Activated T-cell treated with anti-CD3 and anti-CD28 coated beads for 48 hours (primary cell): ENCODE measurements at regions not wholly inside any gene's neighbourhood (a gene's known extent, or its start where the extent isn't known, plus 50 kb on each side); places are given as distances from the start of the nearest gene placed in this dataset.

Experiments used
- DNase-seq: peaks from one replicate; pipeline ENCODE4 v3.0.0-alpha.2; 2020; ENCODE audit warnings: low read depth

DNA sequence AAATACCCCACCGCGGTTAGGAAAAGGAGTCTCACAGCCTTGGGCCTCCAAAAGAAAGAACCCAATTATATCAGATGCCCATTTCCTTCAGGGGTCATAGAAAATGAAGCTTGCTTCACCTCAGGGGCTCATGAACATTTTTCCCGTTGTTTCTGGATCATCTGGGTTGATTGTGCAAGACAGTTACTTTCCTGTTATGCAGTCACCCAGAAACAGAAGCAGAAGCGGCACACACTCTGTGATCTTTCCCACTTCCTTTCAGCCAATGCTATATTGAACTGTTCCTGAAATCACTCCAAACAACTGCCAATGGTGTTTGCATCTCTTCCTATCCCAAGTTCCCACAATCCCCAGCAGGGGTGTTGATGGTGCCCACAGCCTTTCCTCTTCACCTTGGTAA, 295.6 kb upstream of the RASGRP1 start:
- DNase-seq = no peak

DNA sequence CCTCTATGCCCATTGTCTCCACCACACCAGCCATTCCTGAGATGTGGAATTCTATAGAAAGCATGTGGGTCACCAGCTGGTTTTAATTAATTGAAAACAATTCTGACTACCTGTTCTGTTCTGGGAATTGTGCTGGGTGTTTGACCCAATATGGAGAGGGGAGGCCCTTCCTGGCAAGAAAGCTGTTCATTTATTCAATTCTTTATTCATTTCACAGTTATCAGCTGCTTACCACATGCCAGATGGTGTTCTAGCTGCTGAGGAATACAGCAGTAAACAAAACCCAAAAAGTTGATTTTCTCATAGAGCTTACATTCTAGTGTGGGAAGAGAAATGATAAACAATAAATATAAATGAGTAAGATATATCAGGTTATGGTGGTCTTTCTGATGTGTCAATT, 296.1 kb upstream of the RASGRP1 start:
- DNase-seq = no peak

DNA sequence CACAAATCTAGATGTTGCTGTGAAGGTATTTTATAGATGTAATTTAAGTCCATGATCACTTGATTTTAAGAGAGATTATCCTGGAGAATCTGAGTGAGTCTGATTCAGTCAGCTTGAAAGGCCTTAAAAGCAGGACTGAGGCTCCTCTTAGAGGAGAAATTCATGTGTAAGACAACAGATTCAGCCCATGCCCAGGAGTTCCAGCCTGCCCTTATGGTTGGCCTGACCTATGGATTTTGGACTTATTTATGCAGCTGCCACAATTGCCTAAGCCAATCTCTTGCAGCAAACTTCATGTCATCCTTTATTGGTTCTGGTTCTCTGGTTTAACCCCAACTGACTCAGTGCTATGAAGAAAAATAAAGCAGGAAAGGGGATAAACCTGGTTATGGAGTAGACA, 296.5 kb upstream of the RASGRP1 start:
- DNase-seq = no peak

DNA sequence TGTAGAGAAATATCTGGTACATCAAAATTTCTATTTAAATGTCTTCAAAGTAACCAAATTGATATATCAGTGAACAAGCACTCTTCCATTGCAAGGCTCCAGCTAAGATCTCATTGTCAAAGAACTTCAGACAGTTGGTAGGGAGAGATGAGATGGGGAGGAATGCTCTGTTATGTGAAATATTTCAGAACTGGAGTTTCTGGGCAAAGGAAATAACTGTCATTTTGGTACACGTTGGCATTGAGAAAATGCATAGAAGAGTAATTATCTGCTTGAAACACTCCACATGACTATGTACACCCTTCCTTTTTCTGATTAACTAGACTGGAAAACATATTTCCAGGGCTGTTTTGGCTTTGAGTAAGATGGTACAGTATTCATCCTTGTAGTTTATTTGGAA, 297.5 kb upstream of the RASGRP1 start:
- DNase-seq = no peak

DNA sequence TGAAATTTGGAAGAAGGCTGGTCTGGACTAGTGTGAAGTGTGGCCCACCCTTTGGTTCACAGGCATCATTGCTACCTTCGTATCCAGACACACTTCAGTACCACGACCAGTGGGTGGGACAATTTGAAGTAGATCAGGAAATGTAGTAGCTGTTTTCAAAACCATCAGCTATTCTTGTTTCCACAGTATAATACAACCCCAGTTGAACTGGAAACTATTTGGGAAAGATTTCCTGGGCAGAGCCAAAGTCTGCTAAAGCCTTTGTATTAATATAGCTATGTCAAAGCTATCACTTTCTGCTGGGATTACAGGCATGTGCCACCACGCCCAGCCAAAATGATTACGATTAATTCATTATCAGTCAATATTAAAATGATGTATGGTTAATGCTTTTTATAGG, 298.8 kb upstream of the RASGRP1 start:
- DNase-seq = no peak

DNA sequence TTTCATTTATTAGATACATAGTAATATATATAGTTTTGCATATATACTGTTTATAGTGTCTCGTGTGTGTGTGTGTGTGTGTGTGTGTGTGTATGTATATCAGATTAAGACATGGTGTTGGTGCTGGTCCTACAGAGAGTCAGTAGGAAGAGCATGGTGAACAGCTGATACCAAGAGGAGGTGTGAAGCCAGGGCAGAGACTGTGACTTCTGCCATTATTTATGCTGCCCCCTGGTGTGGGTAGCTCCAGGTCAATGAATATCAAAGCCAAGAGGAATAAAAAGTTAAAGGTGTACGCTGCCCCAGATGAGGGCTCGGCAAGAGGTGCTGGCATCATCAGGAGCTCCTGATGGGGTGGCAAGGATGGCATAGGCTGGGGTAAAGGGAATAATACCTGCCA, 299.5 kb upstream of the RASGRP1 start:
- no peak for DNase-seq

DNA sequence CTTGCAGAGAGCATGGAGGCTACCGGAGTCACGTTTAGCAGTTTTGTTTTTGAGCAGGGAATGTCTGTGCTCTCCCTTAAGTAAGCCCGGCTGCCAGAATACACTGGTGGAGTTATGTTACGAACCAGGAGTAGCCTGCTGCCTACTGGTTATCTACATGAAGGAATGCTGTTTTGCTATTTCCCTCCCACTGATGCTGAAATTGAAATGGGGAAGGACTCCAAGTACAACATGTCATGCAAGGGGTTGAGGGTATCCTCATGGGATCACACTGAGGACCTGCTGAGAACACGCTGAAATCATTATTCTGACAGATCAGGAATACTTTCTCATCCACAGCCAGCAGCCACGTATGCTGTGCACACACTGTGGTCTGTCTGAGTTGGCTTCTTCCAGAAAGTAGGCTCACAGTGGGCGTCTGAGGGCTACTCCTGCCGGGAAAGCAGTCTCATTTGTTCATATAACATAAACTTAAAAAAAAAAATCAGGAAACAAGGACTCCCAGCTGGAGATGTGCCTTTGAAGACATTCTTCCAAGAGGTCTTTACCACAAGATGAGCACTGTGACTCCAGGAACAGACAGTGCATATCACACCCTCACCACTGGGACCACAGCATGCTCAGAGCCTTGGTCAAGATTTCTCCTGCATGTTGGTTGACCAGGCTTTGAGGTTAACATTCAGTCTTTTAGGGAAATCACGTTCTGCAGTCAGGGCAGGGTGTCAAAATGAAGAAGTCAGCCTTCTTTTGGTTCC, 300.4 kb upstream of the RASGRP1 start:
- no peak for DNase-seq

DNA sequence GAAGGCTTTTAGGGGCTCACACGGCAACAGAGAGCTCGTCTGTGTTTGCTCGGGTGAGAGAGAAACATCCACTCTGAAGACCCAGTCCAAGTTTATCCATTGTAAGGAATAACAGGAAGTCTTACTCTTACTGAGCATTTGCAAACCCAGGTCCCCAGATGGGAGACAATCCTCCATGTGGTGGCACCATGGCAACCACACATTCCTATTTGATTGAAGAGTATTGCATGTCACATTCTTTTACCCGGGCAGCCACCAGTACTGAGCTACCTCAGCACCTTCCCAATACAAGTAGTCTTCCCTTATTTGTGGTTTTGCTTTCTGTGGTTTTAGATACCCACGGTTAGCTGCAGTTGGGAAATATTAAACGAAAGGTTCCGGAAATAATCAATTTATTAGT, 302.9 kb upstream of the RASGRP1 start:
- no peak for DNase-seq

DNA sequence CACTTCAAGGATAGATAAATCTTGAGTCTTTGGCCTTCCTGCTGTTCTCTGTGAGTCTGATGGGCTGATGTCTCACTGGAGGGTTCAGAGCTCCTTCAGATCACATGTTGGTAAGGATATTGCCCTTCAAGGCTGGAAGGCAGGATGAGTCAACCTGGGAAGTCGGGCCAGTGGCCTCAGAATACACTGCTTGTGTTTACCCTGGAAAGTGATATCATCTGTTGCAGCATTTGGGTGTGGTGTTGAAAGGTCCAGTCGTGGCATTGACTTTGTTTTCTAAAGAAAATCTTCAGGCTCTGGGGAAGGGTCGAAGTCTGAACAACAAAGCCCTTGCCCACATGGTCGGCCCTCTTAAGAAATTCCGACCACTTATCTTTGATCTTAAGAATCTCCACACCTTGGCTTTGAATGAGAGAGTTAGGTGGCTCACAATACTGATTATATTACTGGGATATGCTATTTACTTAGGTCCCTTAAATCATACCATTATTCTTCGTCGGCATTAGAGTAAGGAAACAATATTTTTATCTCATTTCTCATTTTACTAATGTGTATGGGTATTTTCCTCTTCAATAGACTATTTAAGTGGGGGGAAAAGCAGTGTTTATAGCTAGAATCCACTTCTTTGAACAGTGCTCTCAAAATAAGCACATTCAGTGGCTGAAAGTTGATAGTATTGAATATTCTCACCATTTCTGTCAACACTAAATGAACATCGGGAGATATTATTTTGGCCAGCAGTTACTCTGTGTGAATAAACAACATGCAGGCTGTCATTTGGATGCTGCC, 303.9 kb upstream of the RASGRP1 start:
- DNase-seq = no peak

DNA sequence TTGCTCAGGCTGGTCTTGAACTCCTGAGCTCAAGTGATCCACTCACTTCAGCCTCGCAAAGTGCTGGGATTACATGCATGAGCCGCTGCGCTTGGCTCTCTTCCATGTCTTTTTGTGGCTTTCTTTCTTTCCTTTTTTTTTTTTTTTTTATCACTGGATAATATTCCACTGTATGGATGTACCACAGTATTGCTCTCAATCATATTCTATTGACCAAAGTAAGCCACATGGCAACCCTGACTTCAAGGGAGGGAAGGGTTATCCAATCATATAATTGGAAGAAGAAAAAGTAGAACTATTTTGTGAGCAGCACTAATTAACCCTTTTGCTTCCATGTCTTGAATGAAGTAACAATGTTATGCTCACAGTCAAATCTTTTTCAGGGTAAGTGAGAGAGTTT, 307.0 kb upstream of the RASGRP1 start:
- no peak for DNase-seq

DNA sequence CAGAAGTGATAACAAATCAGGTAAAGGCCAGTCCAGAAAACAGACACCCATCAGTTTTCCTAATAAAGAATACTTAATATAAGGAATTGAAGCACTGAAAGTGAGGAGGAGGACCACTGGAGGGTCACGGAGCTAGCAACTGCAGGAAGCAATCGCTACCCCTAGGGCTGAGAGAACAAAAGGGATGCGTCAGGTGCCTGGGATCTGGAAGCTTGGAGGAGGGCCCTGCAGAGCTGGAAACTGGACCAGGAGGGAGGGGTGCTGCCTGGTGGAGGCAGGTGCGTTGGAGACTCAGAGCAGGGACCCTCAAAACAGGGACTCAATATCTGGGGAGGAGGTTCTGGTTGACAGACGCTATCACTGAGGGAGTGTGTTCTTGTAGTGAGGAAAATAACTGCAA, 308.1 kb upstream of the RASGRP1 start:
- DNase-seq = no peak

DNA sequence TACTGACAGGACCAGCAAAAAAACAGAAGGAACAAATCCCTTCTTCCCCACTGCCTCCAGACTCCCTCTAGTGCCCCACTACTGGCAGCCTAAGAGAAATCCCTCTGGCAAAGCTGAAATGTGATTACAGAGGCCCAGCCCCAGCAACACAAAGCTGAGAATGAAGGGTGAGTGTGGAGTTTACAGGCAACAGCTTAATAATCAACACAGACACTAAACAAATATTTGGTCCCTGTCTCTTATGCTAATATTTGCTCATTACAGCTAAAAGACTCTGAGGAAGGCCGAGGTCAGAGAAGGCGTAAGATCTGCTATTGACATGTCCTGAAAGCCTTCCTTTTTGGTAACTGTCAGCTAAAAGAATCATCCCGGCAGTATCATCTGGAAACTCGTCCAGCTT, 308.5 kb upstream of the RASGRP1 start:
- DNase-seq = no peak

DNA sequence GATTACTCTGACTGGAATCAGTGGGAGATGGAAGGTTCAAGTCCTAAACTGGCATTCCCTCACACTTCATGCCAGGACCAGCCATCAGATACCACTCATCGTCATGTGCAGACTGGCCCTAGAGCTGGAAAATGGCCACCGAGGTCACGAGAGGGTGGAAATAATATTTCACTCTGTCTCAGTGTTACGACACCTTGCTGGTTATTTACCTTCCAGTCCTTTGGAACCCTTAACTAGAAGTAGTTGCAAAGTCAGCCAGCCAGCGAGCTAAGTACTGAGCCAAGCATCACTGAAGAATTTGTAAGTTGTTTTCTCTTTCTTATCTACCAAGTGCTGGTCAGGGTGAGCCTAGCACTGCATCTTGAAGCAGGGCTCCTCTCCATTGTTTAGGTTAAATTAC, 309.9 kb upstream of the RASGRP1 start:
- DNase-seq = no peak

DNA sequence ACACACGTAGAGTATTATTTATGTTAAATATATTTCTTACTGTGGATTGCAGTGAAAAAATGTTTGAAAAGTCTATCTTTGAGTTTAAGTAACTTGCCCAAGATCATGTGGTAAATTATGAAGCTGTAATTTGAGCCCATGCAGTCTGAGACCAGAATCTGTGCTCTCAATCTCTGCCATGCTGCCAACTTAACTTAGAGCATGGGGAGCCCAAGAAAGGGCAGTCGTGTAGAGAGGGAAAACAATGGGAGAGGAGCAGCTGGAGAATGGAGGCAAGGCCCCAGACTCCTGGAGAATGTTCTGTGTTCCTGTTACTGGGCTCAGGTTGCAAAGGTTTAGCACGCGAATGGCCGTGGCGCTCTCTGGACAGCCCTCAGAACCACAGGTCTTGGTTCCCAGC, 311.6 kb upstream of the RASGRP1 start:
- DNase-seq = no peak

DNA sequence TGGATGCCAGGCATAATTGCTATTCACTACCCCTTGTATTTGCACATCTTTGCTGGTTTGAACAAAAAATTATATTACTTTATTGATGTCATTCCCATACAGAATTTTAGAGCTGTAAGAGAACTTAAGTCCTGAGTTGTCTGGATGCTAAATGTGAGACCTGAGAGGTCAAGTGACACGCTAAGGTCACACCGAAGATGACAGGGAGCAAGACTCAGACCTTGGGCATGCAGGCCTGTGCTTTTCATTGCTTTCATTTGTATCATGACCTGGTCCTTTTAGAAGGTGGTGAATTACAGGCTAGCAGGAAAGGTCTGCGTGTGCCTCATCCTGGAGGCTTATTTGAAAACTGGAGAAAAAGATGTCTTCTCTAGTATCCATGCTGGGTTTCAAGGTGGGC, 312.0 kb upstream of the RASGRP1 start:
- DNase-seq = no peak

DNA sequence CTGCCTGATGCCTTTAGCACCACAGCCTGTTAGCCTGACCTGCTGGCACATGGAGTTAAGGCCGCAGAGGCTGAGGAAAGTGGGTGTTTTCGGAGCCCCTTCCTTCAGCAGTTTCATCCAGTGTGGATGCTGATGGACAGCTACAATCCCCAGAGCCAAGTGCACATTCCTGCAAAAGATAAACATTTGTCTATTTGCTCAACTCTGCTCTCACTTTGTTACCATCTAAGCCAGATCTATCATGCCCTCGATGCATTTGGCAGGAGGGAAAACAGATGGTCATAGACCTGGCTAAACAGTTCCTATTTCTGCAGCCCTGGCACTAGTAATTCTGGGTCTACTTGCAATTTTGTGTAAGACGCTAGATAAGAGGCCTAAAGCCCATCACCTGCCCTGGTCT, 312.9 kb upstream of the RASGRP1 start:
- DNase-seq = no peak

DNA sequence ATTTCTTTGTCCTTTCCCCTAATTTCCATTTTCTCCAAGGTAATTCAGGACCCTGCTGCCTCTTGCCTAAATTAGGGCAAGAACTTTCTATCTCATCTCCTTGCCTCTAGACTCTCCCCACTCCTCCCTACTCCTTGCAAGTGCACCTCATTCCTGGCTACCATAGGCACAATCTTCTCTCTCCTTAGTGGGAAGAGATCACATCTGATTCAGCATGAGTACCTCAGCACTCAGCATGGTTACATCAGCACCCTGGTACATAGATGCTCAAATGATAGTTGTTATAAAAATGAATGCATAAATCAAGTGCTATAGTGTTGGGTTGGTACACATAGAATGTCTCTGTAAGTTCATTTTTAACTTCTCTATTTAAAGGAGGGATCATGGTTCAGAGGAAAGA, 313.4 kb upstream of the RASGRP1 start:
- DNase-seq = no peak

DNA sequence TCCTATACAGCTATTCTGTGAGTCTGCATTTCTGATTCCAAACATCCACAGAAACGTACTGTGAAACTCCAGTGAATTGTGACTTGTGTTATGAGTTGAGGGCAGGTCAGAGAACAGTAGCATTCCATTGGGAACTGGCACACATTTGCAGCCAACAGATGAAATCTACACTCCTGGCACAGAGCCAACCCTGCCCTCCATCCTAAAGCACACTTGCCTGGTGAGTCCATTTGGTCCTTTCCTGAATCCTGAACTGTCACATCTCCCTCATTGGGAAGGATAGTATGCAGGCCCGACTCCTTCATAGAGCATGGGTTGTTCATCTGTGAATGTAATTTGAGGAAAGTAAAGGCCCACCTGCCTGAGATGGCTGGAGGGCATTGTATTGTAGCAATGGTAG, 314.3 kb upstream of the RASGRP1 start:
- no peak for DNase-seq

DNA sequence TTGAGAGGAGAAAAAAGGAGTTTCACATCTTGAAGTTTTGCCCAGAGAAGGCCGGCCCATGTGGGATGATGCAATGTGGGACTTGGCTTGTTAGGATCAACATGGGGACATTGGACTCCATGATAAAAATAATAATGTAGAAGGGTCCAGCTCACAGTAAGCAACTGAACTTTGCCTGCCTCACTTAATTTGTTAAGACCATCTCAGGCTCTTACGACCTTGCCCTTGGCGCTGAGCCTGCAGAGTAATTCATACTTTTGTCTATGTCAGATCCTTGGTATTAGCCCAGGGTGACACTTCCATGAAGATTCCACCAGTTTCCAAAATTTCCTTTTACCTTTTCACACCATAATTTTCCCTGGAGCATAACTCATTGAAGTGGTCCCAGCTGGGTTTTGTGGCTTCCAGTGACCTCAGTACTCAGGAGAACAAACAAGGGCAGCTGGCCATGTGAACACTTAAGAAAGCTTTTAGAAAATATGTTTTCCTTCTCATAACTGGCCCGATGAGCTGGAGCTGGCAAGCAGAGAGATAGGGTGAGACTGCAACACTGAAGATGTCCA, 315.4 kb upstream of the RASGRP1 start:
- DNase-seq = no peak

DNA sequence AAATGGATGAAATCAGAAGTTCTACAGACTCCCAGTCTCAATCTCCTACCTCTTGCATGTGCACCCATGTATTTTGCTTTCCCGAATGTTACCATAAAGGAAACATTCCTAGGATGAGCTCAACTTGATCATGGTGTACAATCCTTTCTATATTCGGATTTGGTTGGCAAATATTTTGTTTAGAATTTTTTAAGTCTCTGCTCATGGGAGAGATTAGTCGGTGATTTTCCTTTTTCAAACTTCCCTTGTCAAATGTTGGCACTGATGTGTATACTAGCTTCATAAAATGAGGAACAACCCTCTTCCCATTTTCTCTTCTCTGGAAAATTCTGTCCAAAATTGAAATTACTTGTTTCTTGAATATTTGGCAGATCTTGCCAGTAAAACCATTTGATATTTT, 317.6 kb upstream of the RASGRP1 start:
- DNase-seq = no peak

DNA sequence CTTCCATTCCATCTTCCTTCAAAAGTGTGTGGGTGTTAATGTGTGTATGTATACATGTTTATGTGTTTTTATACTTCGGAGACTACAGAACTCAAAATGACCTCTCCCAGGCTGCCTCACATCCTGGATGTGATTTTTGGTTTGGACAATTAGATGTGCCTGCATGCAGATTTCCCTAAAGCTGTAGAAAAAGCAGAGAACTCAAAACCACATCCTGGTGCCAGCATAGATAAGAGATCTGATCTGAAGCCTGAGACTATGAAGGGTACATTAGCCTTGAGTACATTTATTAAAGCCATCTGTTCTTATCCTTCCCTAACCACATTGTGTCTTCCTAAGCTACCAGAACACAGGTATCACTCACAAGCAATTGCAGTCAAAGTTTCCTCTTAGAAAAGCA, 319.4 kb upstream of the RASGRP1 start:
- DNase-seq = no peak

DNA sequence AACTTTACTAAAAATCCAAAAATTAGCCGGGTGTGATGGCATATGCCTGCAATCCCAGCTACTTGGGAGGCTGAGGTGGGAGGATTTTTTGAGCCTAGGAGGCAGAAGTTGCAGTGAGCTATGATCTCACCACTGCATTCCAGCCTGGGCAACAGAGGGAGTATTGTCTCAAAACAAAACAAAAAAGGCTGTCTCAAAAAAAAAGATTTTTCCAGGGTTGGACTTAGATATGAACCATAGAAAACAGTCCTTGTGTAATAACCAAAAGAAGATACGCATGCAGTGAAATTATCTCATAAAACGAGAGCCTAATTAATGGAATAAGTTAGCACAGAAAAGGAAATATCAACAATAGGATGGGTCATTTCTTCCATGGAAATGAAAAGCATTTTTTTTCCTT, 320.4 kb upstream of the RASGRP1 start:
- DNase-seq = no peak

DNA sequence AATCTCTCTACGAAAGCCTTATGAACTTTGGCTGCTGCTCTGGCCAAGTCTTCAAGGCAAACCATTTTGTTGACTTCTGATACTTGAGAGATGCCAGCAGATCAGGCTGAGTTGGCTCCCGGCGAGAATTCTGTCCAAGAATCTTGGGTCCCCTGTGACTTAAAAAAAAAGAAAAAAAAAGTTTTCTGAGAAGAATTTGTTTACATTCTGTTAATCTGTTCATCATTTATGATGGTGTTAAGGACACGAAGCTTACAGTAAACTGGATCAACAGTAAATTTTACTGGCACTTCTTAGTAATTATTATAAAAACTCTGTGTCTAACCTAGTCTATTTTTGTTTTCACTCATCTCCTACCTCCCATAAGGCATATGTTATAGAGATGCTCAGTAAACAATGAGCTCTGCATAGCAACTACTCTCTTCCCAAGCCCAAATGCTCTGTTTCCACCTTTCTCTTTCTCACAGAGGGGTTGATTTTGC, 320.9 kb upstream of the RASGRP1 start:
- no peak for DNase-seq
